Fibroblast of skin of left biceps (primary cell): ENCODE measurements at regions not wholly inside any gene's neighbourhood (a gene's known extent, or its start where the extent isn't known, plus 50 kb on each side); places are given as distances from the start of the nearest gene placed in this dataset.

Source experiments
- DNase-seq, 2 experiments: peaks; one replicate each; pipeline ENCODE4 v3.0.0-alpha.2; 2013; ENCODE audit warnings: low read depth in 2 of 2

DNA sequence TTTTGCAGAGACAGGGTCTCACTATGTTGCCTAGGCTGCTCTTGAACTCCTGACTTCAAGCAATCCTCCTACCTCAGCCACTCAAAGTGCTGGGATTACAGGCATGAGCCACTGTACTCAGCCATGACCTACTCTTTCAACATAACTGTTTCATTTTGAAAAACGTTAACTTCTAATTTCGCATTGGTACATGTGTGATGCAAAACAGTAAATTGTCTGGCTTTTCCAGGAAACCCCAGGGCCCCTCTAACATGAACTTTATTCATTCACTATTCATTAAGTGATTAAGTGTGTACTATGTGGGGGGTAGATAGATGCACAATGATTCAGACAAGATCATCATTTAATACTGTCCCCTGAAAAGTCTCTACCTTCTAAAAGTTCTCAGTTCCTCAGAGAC, 364.9 kb downstream of the SS18 start:
- no peak for DNase-seq

- no peak for DNase-seq
Observed at GRCh38 chr18:25724997-25725396, 365.4 kb downstream of the SS18 start.

DNA sequence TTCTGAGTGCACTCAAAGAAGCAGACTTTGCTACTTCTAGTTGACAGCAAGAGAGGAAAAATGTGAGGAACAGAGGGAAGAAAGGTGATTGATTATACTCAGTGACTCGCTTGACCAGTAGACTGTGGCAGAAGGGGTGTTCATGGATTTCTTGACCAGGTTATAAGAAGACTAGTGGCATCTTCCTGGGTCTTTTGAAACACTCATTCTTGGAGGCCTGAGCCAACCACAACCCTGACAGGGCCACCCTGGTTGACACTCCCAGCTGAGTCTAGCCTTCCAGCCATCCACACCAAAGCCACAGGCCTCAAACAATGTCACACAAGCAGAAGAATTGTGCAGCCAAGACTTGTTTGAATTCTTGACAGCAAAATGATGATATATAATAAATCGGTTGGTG, 366.3 kb downstream of the SS18 start:
- no peak for DNase-seq

GRCh38 chr18:25713103-25713502, 361.1 kb upstream of the ZNF521 start:
- DNase-seq = no peak

DNA sequence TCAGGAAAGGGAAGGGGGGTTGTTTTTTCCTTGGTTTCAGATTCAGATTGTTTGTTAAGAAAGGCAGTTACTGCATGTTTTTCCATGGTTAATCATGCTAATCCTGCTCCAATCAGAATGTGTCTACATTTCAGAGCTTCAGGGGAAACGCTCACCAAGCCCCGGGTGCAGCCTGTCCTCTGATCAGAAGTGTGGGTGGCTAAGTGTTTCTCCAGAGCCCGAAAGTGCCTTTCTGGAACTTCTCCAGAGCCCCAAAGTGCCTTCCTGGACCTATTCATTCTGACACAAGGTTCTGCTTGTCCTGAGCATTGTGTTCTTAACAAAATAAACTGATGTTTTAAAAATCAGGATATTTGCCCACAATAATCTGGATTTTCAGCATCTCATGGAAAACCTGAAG, 359.0 kb upstream of the ZNF521 start:
- no peak for DNase-seq

DNA sequence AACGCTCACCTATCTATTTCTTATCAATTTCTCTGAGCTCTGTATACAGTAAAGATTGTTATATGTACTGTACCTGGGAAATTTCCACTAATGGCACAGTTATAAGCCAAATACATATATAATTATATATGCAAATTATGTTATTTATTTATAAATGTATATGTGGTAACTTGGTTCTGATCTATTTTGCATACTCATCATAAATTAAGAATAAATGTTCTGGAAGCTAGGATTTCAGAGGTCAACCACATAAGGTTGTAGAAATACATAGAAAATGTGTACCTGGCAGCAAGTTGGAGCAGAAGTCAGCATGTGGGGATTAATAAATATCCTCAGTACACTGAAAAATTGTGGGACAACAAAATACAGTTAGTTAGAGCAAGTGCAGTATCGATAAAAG, 353.7 kb upstream of the ZNF521 start:
- no peak for DNase-seq

DNA sequence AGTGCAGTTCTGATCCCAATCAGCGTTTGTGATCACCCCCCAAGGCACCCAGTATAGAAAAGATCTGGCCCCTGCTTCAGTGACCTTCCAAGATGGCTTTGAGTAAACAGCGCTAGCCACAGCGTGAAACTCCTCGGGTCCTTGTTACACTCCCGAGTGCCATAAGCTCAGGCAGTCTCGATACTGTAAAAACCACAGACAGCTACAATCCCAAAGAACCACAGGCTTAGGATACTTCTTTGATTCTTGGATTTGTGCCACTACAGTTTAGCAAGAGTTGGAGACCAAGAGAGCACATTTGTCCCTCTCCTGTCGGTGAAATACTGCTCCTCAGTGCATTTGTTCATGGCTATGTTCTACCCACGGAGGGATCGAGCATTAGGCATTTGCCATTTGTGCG, 352.5 kb upstream of the ZNF521 start:
- no peak for DNase-seq

DNA sequence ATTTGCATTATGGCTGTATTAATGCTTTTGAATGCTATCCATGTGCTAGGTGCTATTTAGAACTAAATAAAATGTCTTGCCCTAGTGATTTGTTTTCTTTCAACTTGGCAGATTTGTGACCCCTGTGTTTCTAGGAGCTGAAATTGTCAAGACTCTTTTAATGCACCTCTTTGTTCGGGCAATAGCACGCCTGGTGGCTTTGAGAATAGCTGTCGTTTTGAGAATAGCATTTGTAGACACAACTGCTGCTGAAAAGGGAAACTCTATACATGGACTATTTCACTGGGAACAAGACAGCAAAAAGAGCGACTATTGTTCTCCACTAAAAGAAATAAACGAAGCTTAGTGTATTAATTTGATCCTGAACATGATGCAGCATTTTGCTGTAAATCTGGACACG, 352.1 kb upstream of the ZNF521 start:
- DNase-seq = no peak

GRCh38 chr18:25701821-25702220, 349.9 kb upstream of the ZNF521 start:
- no peak for DNase-seq

- no peak for DNase-seq
Observed at GRCh38 chr18:25686960-25687500, 335.1 kb upstream of the ZNF521 start.

DNA sequence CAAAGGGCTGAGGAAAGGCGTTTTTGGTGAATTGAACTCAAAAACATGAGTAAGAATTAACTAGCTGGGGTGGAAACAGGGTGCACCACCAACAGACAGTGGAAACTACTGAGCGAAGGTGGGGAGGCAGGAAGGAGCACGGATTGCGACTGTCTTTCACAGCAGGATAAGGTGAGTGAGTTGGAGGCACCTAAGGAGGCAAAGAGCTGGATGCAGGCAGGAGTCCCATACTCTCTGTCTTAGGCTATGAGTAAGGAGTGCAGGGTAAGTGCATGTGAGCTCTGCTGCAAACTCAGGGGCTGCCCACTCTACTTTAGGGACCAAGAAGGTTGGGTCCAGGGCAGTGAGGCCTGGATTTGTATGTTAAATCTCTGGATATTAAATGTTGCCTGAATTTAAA, 333.1 kb upstream of the ZNF521 start:
- DNase-seq = no peak

DNA sequence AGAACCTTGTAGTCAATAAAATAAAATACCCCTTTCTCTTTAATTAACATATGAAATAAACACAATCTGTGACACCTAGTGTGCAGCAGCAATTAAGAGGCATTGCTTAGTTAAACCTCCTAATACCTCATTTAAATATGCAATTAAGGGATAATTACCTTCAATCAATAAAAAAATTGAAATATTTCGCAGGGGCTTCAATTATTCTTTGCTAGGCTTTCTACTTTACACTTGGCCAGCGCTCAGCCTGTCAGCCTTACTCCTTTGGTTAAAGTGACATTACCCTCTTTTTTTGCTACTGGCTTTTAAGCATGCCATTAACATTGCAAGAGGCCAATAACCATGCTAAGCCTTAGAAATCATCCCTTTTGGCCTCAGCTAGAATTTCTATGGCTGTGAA, 327.5 kb upstream of the ZNF521 start:
- DNase-seq = no peak

DNA sequence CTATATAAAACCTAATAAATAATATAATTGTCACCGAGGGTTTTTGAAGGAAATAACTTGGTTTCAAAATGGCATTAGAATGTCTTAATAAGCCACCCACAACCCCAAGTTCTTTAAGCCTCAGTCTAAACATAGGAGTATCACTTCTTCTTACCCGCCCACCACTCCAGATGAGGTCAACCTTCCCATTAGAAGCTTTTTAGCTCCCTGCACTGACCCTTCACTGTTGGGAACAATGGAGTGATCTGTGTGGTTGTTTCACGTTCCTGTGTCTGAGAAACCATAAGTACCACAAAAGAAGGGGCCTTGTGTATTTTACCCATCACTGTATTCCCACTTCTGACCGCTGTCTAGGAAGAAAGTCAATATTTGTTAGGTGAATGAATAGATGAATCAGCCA, 326.3 kb upstream of the ZNF521 start:
- DNase-seq = no peak

DNA sequence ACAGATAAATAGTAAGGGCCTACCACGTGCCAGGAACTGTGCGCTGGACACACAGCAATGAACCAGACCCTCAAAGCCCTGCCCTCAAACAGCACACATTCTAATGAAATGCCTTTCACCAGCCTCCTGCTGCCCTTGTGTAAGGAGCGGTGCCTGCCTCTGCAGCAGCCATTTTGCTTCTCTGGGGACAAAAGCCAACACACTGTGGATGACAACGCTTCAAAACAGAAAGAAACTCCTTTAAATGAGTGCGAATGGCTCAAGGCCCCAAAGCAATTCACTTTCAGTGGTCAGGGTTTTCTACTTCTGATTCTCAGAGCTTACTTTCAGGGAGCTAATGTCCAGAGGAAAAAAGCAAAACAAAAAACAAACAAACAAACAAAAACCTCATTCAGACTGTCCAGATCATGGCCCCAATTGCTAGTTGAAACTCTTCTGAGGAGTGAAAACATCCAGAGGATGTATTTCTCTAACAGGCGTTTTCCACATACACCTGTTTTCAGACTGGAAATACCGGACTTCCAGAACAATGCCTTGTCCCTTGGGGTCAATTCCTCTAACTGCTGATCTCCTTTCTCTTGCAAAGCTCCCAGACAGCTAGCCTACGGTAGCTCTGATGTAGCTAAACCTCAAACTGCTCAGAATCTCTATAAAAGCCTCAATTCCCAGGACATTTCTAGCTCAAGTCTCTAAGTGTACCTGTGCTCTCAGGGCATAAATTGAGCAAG, 323.3 kb upstream of the ZNF521 start:
- DNase-seq = no peak

- no peak for DNase-seq
Observed at GRCh38 chr18:25674183-25674582, 322.2 kb upstream of the ZNF521 start.

DNA sequence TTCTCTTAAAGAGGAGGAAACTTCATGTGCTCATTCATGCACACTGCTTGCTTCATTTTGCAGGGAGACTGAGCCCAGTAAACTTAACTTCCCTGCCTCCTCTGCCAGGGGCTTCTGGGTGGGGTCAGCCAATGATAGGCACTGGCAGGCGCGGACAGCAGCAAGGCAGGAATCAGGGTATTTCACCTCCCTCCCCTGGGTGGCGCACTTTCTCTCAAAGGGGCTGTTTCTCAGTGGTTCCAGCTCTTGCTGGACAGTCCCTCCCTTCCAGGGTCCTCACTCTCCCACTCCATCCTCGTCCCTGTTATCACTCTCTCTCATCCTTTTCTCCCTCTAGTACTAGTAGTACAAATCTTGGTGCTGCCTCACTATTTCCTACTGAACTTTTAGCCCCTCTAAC, 320.5 kb upstream of the ZNF521 start:
- DNase-seq = no peak

DNA sequence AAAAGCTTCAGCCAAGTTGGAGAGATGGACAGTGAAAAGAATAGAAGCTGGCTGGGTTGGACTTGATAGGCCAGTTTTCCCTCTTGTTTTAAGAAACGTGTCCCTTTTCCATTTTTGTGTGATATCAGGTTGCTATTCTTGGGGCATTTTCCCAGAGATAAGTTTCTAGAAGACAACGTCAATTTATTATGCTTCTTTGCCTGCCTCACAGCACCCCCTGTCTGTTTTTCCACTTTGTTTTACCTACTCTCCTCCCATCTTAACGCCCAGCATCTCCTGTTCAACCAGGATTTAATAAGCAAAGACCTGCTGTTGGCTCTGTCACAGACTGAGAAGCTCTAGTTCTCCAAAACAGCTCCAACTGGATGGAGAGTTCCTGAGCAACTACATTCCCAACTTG, 317.8 kb upstream of the ZNF521 start:
- DNase-seq = no peak

DNA sequence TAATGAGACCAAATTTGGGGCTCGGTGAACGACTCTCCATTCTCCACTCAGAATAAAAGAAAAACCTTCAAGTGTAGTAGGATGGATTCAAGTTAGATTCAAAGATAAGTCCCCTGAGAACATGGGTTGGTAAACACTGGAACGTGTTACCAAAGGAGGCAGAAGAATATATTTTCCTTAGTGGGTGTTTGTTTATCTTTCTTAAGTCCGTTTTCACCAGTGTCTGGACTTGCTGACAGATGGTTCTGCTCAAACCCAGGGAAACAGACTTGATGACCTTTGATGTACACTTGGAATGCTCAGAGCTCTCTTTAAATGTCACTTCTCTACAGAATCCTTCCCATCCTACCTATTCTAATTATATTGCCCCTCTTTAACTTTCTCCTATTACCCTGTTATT, 310.3 kb upstream of the ZNF521 start:
- no peak for DNase-seq

DNA sequence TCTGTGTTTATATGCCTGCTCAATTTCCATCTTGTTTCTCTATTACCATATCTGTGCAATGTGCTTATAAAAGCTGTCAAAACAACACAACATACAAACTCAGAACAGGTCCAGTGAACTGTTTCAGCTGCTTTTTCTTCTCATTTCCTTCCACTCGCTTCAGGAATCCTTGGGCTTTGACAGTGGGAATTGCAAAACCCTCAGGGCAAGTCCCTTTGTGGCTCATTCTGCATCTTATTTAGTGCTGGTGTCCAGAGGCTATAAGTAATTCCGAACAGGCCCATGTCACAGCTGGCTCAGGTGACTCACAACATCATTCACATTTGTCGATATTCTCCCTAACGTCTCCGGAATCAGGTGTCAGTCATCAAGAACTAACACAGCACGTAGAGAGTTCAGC, 309.9 kb upstream of the ZNF521 start:
- no peak for DNase-seq

- DNase-seq = no peak
Observed at GRCh38 chr18:25659541-25659940, 307.6 kb upstream of the ZNF521 start.

- no peak for DNase-seq
Observed at GRCh38 chr18:25658476-25658875, 306.5 kb upstream of the ZNF521 start.

- no peak for DNase-seq
Observed at GRCh38 chr18:25651553-25651952, 299.6 kb upstream of the ZNF521 start.

- peak; percentile 96 to 97 for DNase-seq
Observed at GRCh38 chr18:25650201-25650941, 298.4 kb upstream of the ZNF521 start.
